ENCODE measurements at regions not wholly inside any gene's neighbourhood (a gene's known extent, or its start where the extent isn't known, plus 50 kb on each side); places are given as distances from the start of the nearest gene placed in this dataset.

DNA sequence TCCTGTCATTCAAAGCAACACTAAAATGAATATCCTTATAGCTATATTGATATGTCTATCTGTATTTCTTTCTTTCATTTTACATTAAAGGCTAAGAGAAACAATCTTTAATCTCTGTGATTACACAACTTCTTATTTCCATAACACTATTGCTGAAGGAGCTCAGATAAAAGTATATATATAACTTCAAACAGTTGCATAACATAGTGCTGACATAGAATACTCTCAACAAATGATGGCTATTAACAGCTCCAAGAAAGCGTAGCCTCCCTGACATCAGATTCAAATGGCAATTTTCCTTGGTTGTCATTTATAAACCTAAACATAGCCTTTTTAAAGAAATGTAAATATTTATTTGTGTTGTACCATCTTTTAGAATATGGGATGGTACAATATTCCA, 116.6 kb upstream of the PTPRG start:
- TF ChIP-seq, protein P1, sequence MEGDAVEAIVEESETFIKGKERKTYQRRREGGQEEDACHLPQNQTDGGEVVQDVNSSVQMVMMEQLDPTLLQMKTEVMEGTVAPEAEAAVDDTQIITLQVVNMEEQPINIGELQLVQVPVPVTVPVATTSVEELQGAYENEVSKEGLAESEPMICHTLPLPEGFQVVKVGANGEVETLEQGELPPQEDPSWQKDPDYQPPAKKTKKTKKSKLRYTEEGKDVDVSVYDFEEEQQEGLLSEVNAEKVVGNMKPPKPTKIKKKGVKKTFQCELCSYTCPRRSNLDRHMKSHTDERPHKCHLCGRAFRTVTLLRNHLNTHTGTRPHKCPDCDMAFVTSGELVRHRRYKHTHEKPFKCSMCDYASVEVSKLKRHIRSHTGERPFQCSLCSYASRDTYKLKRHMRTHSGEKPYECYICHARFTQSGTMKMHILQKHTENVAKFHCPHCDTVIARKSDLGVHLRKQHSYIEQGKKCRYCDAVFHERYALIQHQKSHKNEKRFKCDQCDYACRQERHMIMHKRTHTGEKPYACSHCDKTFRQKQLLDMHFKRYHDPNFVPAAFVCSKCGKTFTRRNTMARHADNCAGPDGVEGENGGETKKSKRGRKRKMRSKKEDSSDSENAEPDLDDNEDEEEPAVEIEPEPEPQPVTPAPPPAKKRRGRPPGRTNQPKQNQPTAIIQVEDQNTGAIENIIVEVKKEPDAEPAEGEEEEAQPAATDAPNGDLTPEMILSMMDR (optimal IDR thresholded peaks at IDR 0.05 in 1 of 3, IDR thresholded peaks at IDR 0.05 in 1 of 3, conservative IDR thresholded peaks at IDR 0.05 in 1 of 3; ENCODE audit: extremely low read depth in 1 of 3, insufficient read depth in 2 of 3, low read length in 3 of 3) = no peak
- no peak for TF ChIP-seq EZH2 (IDR thresholded peaks at IDR 0.05; ENCODE audit: low read length)
- Histone ChIP-seq H3K9me3 (ENCODE audit: control insufficient read depth, low read depth, low read length) (no peaks in the 10 kb centered on the region), H3K79me2 (ENCODE audit: control insufficient read depth, insufficient read depth, low read length) (no peaks in the 10 kb centered on the region), H3K9me1 (ENCODE audit: control insufficient read depth, extremely low read depth, insufficient read depth, low read length) (no peaks in the 10 kb centered on the region), H3K4me3 (ENCODE audit: control insufficient read depth in 2 of 3, extremely low read depth in 1 of 3, insufficient read depth in 2 of 3, low read depth in 1 of 3, low read length in 3 of 3) (no peak overlapping the region), H3K27me3 (ENCODE audit: control insufficient read depth, extremely low read depth, insufficient read depth, low read length) (no peaks in the 10 kb centered on the region), H2AFZ (ENCODE audit: control insufficient read depth, low read length) (no peak overlapping the region), H3K9ac (ENCODE audit: control insufficient read depth, extremely low read depth, insufficient read depth, low read length) (no peak overlapping the region), H4K20me1 (ENCODE audit: control insufficient read depth, extremely low read depth, insufficient read depth, low read length) (no peaks in the 10 kb centered on the region), H3K4me2 (ENCODE audit: control insufficient read depth, extremely low read depth, insufficient read depth, low read depth, low read length) (no peak overlapping the region), H3K27ac (ENCODE audit: control insufficient read depth, insufficient read depth, low read length) (no peak overlapping the region), H3K36me3 (ENCODE audit: control insufficient read depth in 2 of 2, extremely low read depth in 1 of 2, insufficient read depth in 2 of 2, low read length in 2 of 2) (no peaks in the 10 kb centered on the region), H3K4me1 (ENCODE audit: control insufficient read depth, extremely low read depth, insufficient read depth, low read length) (no peaks in the 10 kb centered on the region)
- no peak for FAIRE-seq
- dilution Hi-C loops (cut with MboI; ENCODE audit: extremely low pct_ligation_motif_present, low sequenced_read_pairs) = no loop called here
- DNase-seq (ENCODE audit: low read depth, low spot score) = no peak

DNA sequence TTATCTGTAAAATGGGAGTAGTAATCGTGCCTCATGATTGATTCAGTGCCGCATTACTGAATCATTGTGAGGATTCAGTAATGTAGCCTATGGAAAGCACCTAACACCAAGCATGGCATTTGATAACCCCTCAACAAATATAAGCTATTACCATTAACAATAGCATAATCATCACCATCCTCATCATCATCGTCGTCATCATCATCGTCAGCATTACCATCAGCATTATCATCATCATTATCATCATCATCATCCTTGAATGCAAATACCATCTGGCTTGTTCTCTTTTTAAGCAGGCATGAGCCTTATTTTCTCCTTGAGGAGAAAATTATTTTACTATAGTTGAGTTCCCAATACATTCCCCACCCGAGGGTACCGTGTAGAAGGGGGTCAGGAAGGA, 115.4 kb upstream of the PTPRG start:
- Histone ChIP-seq H3K4me1 (ENCODE audit: control insufficient read depth, extremely low read depth, insufficient read depth, low read length) (no peaks in the 10 kb centered on the region), H3K9ac (ENCODE audit: control insufficient read depth, extremely low read depth, insufficient read depth, low read length) (no peak overlapping the region), H4K20me1 (ENCODE audit: control insufficient read depth, extremely low read depth, insufficient read depth, low read length) (no peaks in the 10 kb centered on the region), H3K27me3 (ENCODE audit: control insufficient read depth, extremely low read depth, insufficient read depth, low read length) (no peaks in the 10 kb centered on the region), H3K9me1 (ENCODE audit: control insufficient read depth, extremely low read depth, insufficient read depth, low read length) (no peaks in the 10 kb centered on the region), H2AFZ (ENCODE audit: control insufficient read depth, low read length) (no peak overlapping the region), H3K9me3 (ENCODE audit: control insufficient read depth, low read depth, low read length) (no peaks in the 10 kb centered on the region), H3K79me2 (ENCODE audit: control insufficient read depth, insufficient read depth, low read length) (no peaks in the 10 kb centered on the region), H3K4me2 (ENCODE audit: control insufficient read depth, extremely low read depth, insufficient read depth, low read depth, low read length) (no peak overlapping the region), H3K36me3 (ENCODE audit: control insufficient read depth in 2 of 2, extremely low read depth in 1 of 2, insufficient read depth in 2 of 2, low read length in 2 of 2) (no peaks in the 10 kb centered on the region), H3K4me3 (ENCODE audit: control insufficient read depth in 2 of 3, extremely low read depth in 1 of 3, insufficient read depth in 2 of 3, low read depth in 1 of 3, low read length in 3 of 3) (no peak overlapping the region), H3K27ac (ENCODE audit: control insufficient read depth, insufficient read depth, low read length) (no peak overlapping the region)
- dilution Hi-C loops (cut with MboI; ENCODE audit: extremely low pct_ligation_motif_present, low sequenced_read_pairs) = no loop called here
- no peak for TF ChIP-seq EZH2 (IDR thresholded peaks at IDR 0.05; ENCODE audit: low read length)
- TF ChIP-seq, protein P1 (optimal IDR thresholded peaks at IDR 0.05 in 1 of 3, IDR thresholded peaks at IDR 0.05 in 1 of 3, conservative IDR thresholded peaks at IDR 0.05 in 1 of 3; ENCODE audit: extremely low read depth in 1 of 3, insufficient read depth in 2 of 3, low read length in 3 of 3) = no peak
- DNase-seq (ENCODE audit: low read depth, low spot score) (no peak), FAIRE-seq (no peak)
